ENCODE measurements at regions not wholly inside any gene's neighbourhood (a gene's known extent, or its start where the extent isn't known, plus 50 kb on each side); places are given as distances from the start of the nearest gene placed in this dataset.

DNA sequence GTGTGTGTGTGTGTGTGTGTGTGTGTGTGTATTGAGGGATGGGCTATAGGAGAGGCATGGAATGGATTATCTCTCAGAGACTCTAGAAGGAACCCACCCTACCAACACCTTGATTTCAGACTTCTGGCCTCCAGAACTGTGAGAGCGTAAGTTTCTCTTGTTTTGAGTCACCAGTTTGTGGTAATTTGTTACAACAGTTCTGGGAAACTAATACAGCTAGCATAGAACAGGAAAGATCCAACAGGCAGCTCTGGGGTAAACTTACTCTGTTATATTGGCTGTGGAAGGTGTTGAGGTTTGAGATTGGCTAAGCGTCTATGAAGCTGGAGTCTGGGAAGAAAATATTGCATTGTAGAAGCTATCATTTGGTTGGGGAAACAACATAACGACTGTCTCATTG is 334.3 kb downstream of the AACS start:
- TF ChIP-seq GATA2 (IDR thresholded peaks at IDR 0.05; ENCODE audit: low read depth, low read length) (no peak), GATA3 (IDR thresholded peaks at IDR 0.05; ENCODE audit: low read depth, low read length) (no peak)

All from SH-SY5Y (cell line).